T-helper 2 cell treated with Interferon-gamma antibody and Interleukin-4, amounts not matched to agents 100 ng/mL and 5 ng/mL, for 36 hours (primary cell): ENCODE measurements at regions not wholly inside any gene's neighbourhood (a gene's known extent, or its start where the extent isn't known, plus 50 kb on each side); places are given as distances from the start of the nearest gene placed in this dataset.

ENCODE experiments used
- intact Hi-C: fragments of 100-400 bp; cut with micrococcal nuclease; formaldehyde crosslinking; loops from one replicate; pipeline ENCODE4 v1.15.1; 2023

DNA sequence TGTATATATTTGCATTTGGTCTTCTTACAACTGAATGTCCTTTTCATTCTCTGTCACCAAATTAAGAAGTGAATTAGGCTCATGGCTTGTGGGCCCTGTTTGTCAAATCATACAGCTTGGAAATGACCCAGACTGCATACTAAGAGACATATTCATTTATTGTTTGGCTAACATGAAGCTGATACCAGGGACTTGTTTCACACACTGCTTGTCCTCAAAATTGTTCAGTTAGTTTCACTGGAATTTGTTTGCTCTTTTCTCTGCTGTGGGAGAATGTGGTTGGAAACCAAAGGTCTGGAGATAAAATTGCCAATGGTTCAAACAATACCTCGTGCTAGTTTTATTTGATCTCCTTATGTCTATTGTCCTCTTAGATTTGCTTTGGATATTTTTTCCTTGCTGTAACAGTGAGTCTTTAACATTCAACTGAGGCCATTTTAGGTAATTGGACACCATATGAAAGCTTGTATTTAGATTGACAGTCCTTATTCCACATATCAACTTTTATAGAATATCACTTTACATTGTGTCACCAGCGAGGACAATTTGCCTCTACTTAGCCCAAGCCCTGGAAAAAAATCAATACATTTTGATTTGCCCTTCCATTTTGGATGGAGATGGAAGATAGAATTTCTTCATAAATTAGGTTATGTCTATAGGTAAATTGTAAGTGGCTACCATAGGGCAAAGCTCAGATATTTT is 144.3 kb upstream of the MTAP start:
- intact Hi-C loops, result no loop called here

DNA sequence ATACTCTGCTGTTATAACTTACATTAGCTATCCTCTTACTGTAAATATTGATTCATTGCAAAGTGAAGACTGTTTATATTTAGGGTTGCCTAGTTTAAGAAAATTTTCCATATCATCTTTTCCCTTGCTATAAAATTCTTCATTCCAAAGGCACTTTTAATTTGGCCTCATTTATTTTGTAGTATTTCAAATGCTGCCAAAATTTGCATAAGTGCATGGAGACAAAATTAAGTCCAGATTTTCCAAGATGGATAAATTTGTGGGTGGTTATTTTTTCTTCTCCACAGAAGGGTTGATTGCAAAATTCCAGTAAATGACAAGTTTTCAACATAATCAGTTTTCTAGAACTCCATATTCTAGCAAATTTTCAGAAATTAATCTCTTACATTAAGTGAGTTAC is 141.5 kb upstream of the MTAP start:
- intact Hi-C loops, result no loop called here

DNA sequence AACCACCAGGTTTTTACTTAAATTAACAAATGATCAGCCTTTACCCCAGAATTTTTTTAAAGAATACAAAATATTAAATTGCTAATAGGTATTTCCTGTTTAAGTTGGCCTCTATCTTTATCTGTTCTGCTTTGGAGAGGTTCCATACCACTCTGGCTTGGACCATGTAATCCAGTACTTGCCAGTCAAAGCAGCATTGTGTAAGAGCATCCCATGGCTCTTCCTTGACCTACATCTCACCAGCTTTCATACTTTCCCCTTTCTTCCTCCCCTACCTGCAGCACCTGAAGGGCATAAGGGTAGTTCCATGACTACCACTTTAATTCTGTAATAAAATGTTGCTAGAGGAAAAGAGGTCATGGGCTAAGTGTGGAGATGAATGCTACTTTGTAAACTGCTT is 140.8 kb upstream of the MTAP start:
- intact Hi-C loops, result no loop called here

DNA sequence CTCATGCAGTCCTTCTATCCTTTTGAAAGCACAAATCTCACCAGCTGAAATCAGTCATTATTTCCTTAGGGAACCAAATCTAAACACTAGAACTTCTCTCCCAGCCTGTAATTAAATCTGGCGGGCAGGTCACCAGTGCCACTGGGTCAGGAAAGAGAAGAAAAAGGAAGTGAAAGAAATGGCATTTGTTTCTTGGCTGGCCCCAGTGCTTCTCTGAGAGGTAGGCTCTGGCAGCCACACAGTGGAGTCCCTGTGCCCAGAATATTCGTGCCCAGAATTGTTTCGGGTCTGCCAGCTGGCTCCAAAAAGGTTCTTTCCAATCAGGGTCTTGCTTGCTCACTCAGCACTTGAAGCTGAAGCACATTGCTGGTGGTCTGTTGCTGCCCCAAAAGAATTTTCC is 133.9 kb upstream of the MTAP start:
- intact Hi-C loops, result no loop called here

DNA sequence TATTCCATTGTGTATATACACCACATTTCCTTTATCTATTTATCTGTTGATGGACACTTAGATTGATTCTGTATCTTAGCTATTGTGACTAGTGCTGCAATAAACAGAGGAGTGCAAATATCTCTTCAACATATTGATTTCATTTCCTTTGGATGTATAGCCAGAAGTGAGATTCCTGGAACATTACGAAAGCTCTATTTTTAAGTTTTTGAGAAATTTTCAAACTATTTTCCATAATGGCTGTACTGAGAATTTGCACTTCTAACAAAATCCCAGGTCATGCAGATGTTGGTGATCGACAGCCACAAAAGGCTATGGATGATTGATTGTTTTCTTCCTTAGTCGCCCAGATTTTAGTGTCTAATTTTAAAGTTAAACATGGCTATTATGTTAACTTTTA is 132.7 kb upstream of the MTAP start:
- intact Hi-C loops, result no loop called here

DNA sequence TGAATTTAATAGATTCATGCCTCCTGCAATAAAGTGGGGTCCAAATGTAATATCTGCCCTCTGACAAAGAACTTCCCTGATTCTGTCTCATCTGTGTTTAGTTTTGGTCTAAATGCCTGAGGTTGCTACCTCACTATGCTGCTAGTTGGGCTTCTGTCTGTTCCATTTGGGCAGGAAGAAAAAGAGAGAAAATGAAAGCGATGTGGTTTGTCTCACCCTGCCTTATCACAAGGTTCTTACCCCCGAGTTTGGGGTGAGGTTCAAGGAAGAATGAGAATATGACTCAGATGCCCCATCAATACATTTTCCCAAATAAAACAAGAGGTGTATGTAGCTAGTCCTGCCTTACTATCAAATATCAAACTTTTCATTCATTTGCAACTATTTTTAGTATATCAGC is 132.1 kb upstream of the MTAP start:
- intact Hi-C loops, result no loop called here

DNA sequence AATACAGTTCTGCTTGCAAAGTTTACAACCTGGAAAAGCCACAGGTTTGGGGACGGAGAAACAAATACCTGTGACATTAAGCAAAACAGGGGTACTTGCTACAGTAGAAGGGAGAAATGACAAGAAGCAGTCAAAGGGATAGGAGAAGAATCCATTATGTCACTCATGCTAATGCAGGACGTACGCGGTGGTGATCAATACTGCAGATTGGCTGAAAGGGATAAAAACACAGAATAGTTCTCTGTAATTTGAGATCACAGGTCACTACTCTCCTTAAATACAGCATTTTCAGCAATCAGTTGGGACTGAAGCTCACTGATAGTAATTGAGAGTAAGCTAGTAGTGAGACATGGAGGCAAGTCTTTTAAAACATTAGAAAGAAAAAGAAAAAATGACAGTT is 130.3 kb upstream of the MTAP start:
- intact Hi-C loops, result no loop called here

DNA sequence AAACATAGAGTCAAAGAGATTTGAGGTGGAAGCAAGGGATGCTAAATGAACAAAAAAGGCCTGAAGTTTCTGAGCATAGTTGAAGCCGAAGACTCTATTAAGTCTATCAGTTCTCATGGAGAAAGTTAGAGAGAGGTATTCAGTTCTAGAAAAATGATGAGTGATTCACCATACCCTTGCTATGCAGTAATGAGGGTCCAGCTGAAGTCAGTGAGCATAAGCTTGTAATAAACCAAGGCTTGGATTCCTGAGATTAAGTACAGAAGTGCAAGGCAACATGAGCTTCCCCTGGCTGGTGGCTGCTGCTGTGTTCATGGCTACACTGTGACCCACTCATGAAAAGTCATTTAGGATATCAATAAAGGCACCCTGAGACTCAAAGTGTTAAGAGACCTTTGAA is 129.7 kb upstream of the MTAP start:
- intact Hi-C loops, result no loop called here

DNA sequence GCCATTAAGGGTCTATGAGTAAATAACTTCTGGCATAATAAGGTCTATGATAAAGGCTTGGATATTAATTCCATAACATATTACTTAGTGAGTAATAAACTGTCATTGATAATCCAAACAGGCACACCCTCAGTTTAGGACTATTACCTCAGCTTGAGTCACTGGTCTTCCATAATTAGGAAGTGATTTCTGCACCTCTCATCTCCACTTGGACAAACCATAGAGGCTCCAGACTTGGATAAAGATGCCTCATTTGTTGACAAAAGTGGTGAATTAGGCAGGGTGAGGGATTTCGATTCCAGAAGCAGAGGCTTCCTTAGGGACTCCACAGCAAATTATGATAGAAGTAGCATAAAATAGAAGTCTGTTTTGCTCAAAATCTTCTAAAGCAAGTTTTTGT is 127.5 kb upstream of the MTAP start:
- intact Hi-C loops, result no loop called here

DNA sequence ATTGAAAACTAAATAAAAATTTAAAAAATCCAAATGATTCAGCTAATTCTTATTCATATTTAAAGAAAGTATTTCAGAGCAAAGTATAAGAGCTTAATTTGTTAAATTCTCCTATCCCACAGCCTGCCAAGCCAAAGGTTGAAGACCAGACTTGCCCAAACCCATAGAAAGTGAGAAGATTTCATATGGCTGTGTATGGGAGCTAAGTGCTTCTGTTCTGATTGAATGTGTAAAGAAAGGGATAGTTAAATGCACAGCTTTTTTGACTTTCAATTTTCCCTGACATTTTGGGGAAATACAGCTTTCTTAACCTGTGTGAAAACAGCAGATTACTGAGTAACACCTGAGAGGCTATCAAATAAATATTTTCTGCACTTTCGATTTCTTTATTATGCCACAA is 125.0 kb upstream of the MTAP start:
- intact Hi-C loops, result no loop called here

DNA sequence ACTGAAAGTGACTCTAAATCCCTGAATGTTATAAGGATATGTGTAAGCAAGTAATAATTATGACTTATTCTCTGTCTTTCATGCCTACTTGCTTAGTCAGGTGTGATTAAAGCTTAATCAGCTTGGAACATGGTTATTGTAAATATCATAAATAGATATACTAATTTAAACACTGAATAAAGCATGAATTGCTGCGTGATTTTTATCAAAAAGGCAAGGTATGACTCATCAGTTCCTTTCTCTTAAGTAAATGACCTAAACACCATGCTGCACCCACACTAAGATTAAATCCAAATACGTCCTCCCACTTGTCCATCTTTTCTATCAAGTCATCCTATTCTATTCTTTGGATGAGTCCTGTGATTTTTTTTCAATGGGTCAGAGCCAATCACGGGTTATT is 124.6 kb upstream of the MTAP start:
- intact Hi-C loops, result no loop called here

DNA sequence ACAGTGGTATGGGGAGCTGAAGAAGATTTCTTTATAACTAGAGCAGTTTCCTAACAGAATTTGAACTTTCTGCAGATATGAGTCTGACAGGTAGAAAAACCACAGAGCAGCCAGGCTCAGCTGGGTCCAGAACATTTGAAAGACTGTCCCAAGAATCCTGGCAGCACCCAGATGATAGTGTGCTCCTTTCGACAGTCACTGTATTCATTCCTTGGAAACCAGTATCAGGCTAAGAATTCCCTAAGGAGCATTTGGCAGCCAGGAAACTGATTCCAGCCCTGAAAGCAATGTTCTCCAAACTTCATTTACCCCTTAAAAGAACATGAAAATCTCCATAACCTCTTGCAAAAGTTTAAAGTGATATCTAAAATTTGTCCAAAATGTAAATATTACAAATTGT is 123.0 kb upstream of the MTAP start:
- intact Hi-C loops, result no loop called here

DNA sequence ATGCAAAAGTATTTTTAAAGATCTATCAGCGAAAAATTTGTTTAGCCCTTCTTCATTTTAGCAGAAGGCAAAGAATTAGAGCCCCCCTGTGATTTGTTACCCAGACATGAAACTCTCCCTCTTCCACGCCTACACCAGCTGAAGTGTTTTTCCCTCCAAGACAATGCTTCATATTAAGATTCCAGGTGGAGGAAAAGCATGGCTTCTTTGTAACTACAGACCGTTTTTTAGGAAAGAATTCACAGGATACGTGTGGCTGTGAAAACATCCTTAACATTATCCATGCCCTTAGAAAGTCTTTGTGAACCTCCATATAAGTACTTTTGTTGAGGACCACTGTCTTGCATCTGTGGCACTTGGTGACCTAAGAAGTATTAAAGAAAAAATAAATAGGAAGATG is 121.8 kb upstream of the MTAP start:
- intact Hi-C loops, result no loop called here

DNA sequence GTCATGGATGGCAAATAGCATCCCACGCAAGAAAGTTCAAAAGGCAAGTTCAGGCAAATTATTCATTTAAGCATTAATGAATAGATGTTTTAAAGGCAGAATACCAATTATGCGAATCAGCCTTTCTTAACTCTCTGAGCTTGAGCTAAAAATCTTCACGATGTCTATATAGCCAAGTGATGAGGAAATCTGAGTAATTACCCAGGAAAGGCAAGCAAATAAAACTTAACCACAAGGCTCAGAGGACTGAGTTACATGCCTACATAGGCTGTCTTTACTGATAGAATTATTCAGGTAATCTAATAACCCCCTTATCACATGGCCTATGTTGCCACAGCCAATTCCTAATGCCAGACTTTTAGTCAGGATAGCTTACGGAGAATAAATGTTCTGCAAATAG is 120.8 kb upstream of the MTAP start:
- intact Hi-C loops, result no loop called here

DNA sequence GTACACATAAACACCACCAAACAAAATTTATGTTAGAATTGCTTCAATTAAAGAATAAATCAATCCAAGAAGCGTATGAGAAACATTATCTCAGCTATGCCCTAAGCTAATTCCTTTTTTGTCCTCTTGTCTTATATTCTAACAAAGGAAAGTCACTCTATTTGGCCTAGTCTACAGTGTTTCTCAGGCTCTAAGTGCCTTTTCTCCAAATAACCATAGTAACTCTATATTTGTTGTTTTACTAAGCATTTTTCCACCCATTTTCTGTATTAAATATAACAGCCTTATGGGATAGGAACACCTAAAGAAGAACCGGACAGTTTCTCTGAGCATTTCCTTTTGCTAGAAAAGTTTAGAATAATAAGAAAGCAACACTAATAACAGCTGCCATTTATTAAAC is 120.1 kb upstream of the MTAP start:
- intact Hi-C loops, result no loop called here

DNA sequence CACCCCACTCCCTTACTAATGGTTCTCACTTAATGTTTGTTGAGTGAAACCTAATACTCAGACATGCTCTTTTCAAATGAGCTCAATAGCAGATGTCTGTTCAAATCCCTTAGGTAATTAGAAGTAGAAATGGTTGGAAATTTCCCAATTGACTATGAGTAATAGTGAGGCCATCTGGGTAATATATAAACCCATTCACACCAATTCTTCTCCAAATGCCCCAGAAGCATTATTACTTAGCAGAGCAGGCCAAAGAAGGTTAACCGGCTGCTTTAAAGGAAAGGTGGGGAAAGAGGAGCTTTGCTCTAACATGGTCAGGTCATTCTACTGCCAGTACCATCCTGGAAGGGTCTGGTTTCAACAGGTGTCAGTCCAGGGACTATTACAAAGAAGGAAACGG is 119.5 kb upstream of the MTAP start:
- intact Hi-C loops, result no loop called here

DNA sequence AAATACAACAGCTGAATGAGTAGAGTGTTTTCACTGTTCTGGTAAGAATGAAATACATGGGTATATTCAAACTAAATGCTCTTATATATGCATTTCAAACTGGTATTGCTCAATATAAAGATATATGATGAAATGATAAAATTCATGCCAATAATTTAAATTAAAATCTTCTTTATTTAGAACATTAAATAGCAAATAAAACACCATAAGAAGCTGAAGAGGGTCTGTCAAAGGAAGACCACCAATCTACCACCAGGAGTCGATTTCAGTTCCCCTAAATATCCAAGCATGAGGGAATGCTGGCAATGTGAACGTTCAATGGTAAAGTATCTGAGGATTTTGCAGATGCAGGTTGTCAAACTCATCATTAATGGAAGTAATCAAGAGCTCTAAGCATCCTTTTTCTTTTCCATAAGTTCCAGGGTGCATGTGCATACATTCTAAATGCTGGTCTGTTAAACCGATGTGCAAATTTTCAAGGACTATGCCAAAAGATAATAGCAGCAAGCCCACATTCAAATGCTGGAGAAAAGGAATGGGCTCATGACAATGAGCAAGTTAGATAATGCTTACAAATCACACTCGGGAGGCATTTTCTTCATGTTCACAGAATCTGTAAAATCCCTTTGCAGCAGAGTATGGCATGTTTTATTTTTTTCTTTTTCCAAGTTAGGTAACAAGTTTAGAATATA is 118.8 kb upstream of the MTAP start:
- intact Hi-C loops, result no loop called here

DNA sequence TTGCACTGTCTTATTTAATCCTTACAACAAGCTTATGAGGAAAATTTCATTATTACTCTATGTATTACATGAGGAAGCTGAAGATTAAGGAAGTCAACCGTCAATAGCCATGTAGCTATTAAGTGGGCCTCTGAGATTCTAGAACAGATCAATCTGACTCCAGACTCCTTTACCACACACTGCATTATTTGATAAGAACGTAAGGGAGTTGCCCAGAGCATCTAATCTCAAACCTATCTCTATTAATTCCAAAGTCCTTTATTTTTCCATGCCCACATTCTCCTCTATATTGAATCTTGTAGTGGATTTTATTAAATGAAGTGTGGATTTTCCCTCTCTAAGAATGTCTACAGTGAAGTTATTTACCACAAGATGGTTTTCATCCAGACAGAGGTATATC is 118.2 kb upstream of the MTAP start:
- intact Hi-C loops, result no loop called here

DNA sequence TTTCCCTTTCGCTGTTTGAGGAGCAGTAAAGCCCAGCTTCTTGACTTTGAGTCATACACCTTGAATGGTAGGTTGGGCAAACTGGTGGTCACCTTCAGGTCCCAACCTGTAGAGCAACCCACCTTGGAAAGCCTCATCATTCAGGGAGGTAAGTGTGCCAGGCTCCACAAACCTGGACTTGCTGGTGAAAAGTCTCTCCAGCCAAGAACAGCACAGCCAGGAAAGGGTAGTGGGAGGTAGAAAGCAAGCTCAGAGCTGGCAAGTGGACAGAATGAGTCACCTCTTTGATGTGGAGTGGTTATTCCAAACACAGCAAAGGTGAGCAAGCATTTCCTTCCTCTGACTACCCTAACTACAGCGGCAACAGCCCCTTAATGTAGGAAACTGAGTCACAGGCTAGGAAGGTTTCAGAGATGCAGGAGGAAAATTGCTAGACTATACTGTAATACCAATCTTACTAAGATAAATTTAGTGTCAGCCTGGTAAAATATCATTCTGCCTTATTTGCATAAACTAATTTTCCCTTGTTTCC is 117.5 kb upstream of the MTAP start:
- intact Hi-C loops, result no loop called here

DNA sequence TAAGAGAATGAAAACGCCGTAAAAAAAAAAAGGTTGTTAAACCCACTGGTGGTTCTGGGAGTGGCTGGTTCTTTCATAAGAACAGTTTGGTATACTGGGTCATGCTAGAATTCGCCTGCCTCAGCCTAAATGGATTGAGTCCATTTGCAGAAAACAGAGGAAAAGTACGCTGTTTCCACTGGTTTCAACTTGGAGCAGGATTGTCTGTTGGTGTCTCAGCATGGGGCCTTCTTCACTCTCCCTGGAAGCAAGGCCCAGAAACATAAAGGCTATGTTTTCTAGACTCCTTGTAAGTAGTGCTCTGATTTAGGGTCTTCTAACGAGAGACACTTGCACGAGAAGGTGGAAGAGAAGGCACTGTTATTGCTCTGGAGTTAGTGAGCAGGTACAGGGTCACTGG is 116.9 kb upstream of the MTAP start:
- intact Hi-C loops, result no loop called here

DNA sequence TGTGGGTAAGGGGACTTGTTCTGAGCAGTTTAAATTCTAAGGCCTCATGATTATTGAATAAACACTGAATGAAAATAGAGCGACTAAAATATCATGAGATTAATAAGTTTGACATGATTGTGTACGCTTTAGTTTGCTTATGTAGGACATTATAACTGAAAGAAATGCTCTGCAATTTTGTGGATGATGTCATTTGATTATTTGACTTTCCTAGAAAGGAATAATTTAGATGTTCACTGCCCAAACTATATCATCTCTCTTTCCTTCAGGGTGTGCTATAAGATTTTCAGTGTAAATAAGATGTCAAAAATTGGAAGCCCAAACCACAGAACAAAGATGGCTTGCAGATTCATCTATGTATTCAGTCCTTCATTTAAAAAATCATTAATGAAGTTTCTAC is 115.7 kb upstream of the MTAP start:
- intact Hi-C loops, result no loop called here

DNA sequence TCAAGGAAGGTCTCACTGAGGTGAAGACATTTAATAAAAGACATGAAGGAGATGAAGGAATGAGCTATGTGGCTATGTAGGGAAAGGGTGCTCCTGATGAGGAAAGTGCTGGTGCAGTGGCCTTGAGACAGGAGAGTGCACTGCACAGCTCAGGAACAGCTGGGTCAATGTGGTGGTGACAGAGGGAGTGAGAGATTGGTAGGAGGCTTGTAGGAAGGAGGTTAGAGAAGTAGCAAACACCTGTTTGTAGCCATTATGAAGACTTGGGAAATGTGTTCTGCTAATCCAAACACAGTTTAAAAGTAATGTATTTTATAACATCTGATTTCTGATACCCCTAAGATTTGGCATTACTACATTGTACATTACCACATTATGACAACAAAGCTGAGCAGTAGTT is 115.1 kb upstream of the MTAP start:
- intact Hi-C loops, result no loop called here
